ENCODE measurements at regions not wholly inside any gene's neighbourhood (a gene's known extent, or its start where the extent isn't known, plus 50 kb on each side); places are given as distances from the start of the nearest gene placed in this dataset.

DNA sequence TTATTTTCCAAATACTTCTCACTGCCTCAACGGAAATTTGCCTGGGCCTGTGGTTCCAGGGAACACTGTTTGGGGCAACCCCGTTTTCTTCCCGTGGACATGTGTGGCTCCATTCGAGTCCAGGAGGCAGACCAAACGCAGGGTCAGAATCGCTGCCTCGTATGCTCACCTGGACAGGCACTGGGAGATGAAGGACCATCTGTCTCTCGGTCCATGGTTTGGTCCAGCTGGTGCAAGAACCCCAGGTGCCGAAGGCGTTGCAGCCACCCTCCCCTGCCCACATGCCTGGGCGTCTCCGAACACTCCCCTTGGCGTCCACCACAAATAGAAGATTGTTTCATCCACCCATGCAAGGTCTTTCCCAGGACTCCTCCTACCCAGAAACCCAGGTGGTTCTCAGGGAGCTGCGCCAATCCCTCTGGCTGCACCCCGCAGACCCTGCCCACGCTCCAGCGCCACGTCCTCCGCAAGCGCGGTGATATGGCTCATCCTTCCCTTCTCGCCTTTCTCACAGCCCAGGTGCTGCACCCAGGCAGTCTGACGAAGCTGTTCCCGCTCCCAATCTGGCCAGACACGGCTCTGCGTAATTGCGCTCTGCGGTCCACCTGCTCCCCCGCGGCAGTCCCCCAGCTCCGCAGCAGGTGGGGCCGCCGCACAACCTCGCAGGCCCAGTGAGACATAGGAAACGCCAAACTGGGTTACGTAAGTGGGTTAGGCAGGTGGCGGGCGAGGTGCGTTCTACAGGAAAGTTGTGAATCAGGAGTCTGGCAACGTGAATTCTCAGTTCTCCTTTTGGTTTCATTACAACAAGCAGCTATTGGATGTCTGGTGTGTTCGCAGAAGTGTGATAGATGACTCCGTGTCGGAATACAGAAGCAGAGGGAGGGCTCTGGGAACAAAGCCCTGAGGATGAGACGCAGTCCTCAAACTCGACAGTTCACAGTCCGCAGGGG, 146.2 kb upstream of the ECI2 start (continued):
- TF ChIP-seq ETS1 (conservative IDR thresholded peaks at IDR 0.05; ENCODE audit: control insufficient read depth, low read depth, low read length) (no peak), MAX (CRISPR knock-in tag; IDR thresholded peaks at IDR 0.05) (peak; percentile 66), ZBTB11 (CRISPR knock-in tag; IDR thresholded peaks at IDR 0.05) (no peak), SRSF1 (IDR thresholded peaks at IDR 0.05; ENCODE audit: low read depth, low read length) (no peak), HMGN3 (IDR thresholded peaks at IDR 0.05; ENCODE audit: borderline replicate concordance, extremely low read depth, insufficient read length, low read depth, low read length) (no peak), EP300 (IDR thresholded peaks at IDR 0.05; ENCODE audit: low read length) (no peak), IRF9 (tag; IDR thresholded peaks at IDR 0.05) (no peak), ATF2 (CRISPR knock-in tag; IDR thresholded peaks at IDR 0.05) (no peak), PHF21A (IDR thresholded peaks at IDR 0.05; ENCODE audit: borderline replicate concordance, low read depth) (no peak), TEAD4 (IDR thresholded peaks at IDR 0.05; ENCODE audit: low read length) (no peak), TEAD4 (CRISPR knock-in tag; IDR thresholded peaks at IDR 0.05; ENCODE audit: borderline replicate concordance) (no peak), NFXL1 (CRISPR knock-in tag; IDR thresholded peaks at IDR 0.05) (no peak), TCF3 (CRISPR knock-in tag; IDR thresholded peaks at IDR 0.05) (0 out of 2 replicates have a peak, but pooled peaks have one; percentile 7), SIX5 (IDR thresholded peaks at IDR 0.05; ENCODE audit: borderline replicate concordance in 1 of 2, insufficient read depth in 1 of 2, low read depth in 1 of 2, low read length in 2 of 2) (no peak)
- TF ChIP-seq, protein P1, sequence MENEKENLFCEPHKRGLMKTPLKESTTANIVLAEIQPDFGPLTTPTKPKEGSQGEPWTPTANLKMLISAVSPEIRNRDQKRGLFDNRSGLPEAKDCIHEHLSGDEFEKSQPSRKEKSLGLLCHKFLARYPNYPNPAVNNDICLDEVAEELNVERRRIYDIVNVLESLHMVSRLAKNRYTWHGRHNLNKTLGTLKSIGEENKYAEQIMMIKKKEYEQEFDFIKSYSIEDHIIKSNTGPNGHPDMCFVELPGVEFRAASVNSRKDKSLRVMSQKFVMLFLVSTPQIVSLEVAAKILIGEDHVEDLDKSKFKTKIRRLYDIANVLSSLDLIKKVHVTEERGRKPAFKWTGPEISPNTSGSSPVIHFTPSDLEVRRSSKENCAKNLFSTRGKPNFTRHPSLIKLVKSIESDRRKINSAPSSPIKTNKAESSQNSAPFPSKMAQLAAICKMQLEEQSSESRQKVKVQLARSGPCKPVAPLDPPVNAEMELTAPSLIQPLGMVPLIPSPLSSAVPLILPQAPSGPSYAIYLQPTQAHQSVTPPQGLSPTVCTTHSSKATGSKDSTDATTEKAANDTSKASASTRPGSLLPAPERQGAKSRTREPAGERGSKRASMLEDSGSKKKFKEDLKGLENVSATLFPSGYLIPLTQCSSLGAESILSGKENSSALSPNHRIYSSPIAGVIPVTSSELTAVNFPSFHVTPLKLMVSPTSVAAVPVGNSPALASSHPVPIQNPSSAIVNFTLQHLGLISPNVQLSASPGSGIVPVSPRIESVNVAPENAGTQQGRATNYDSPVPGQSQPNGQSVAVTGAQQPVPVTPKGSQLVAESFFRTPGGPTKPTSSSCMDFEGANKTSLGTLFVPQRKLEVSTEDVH (IDR thresholded peaks at IDR 0.05; ENCODE audit: low read depth, partially characterized antibody) = no peak

Data from K562 (cell line).